D341Med (cell line): ENCODE measurements at regions not wholly inside any gene's neighbourhood (a gene's known extent, or its start where the extent isn't known, plus 50 kb on each side); places are given as distances from the start of the nearest gene placed in this dataset.
"Not testable (repeated sequence)": the region's sequence is repeated elsewhere in the genome, so short reads cannot be mapped to it uniquely, and the experiment has no call there.

ENCODE experiments used
- DNase-seq: peaks from one replicate; pipeline ENCODE4 v3.0.0; 2012; ENCODE audit warnings: low spot score

DNA sequence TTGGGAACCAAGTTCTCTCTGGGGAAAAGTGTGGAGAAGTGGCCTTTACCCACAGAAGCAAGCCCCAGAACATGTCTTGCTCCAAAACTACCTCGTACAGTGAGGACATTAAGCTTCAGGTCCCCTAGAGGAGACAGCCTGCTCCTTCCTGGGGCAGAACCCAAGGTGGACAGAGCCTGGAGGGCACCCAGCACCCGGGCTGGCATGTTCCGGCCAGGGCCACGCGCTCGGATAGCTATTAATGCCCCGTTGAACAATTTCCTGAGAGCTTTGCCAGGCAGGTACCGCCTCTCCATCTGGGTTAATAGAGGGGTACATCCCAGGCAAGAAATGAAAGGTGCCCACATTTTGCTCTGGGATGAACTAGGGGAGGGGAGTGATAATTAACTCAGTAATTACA, 169.0 kb upstream of the GRK3 start:
- peak; percentile 25 for DNase-seq

DNA sequence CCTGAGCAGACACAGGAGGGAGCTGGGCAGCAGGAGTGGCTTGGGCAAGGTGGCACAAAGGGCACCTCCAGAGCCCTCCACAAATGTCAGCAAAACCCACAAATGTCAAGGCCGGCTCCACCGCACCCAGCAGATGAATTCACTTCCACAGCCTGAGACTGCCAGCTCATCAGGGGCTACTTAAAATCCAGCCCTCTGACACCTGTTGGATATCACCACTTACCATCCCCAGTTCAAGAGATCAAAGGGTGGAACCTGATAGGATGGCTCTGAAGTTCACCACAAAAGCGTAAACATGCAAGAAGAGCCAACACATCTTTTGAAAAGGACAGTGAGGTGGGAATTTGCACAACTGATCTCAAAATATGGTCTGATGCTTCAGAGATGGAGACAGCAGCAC, 168.6 kb upstream of the GRK3 start:
- peak; percentile 9 for DNase-seq

DNA sequence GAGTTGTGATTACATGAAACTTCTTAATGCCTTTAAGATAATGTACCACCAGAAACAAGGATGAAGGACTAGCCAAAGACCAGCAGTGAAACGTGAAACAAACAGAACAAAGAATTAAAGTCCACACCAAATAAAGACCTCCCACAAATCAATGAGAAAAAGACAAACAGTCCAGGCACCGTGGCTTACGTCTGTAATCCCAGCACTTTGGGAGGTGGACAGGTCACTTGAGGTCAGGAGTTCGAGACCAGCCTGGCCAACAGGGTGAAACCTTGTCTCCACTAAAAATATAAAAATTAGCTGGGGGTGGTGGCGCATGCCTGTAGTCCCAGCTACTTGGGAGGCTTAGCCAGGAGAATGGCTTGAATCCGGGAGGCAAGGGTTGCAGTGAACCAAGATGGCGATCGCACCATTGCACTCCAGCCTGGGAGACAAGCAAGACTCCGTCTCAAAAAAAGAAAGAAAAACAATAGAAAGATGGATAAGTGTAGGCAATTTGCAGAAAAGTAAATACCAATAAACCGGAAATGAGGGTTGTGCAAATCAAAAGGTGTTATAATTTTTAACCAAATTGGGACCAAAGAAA, 167.8 kb upstream of the GRK3 start:
- no peak for DNase-seq

DNA sequence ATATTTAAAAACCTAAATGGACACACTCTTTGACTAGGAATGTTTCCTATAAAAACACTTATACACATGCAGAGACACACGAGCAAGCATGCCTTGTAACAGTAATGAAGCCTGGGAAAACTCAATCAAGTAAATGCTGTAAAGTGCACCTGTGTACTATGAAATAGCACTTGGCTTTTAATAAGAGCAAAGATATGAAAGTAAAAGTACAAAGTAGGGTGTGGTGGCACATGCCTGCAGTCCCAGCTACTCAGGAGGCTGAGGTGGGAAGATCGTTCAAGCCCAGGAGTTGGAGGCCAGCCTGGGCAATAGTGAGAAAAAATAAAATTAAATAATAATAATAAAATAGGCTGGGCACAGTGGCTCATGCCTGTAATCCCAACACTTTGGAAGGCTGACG, 166.9 kb upstream of the GRK3 start:
- DNase-seq, result no peak

GRCh38 chr22:25398591-25399062, 165.8 kb upstream of the GRK3 start:
- not testable (repeated sequence) for DNase-seq

DNA sequence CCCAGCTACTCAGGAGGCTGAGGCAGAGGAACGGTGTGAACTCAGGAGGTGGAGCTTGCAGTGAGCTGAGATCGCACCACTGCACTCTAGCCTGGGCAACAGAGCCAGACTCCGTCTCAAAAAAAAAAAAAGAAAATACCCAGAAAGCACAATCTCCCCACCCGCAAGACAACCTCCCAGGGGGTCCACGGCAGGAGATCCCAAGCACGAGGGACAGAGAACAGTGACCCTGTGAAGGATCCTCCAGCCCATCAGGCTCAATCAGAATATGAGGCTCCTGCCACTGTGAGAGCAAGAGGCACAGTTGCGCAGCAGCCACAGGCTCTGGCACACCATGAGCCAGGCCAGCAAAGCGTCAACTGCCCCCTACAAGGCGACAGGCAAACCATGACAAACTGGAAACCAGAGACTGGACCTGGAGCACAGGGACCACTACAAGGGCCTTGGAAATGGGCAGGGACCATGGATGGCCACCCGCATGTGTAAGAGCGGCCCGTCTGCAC, 164.8 kb upstream of the GRK3 start:
- DNase-seq, result peak; percentile 24

- no peak for DNase-seq
These were observed 162.3 kb upstream of the GRK3 start for GRCh38 chr22:25402160-25402500.

GRCh38 chr22:25402501-25403283, 161.8 kb upstream of the GRK3 start:
- no peak for DNase-seq

- DNase-seq, result peak; percentile 33
These were observed 161.1 kb upstream of the GRK3 start for GRCh38 chr22:25403284-25403810.

- DNase-seq, result peak; percentile 58
These were observed 160.5 kb upstream of the GRK3 start for GRCh38 chr22:25403811-25404471.

- peak; percentile 66 for DNase-seq
These were observed 159.9 kb upstream of the GRK3 start for GRCh38 chr22:25404556-25404927.

- DNase-seq, result peak; percentile 93
These were observed 159.3 kb upstream of the GRK3 start for GRCh38 chr22:25404928-25405816.

DNA sequence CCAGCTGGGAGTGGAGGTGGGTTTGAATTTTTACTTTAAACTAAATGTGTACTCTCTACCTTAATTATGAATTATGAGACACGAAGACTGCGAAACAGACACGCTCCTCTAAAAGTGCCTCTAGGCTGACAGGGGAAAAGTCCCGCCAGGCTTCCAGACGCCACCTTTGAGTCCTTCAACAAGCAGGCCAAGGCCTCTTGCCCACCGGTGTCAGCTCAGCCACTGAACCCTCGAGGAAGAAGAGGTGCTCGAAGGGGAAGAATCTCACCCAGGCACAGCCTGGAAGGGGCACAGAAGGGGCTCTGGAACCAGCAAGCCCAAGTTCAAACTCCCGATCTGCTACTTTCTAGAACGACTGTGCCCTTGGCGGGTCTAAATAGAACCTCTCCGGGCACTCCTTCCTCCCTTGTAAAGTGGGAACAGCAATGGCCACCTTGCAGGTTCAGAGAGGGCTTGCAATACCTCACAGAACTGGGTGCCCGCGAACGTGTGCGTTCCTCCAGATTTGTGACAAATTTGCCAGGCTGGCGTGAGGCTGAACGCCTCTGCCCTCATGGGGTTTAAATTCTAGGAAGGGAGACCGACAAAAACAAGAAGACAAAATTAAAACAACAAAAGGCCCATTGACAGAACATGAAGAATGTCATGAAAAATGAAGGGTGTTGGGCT, 158.5 kb upstream of the GRK3 start:
- no peak for DNase-seq

- DNase-seq, result no peak
These were observed 157.8 kb upstream of the GRK3 start for GRCh38 chr22:25406510-25407210.

GRCh38 chr22:25407226-25407858, 157.1 kb upstream of the GRK3 start:
- DNase-seq, result no peak

GRCh38 chr22:25407859-25408229, 156.6 kb upstream of the GRK3 start:
- no peak for DNase-seq

GRCh38 chr22:25409240-25409639, 155.2 kb upstream of the GRK3 start:
- DNase-seq, result no peak

DNA sequence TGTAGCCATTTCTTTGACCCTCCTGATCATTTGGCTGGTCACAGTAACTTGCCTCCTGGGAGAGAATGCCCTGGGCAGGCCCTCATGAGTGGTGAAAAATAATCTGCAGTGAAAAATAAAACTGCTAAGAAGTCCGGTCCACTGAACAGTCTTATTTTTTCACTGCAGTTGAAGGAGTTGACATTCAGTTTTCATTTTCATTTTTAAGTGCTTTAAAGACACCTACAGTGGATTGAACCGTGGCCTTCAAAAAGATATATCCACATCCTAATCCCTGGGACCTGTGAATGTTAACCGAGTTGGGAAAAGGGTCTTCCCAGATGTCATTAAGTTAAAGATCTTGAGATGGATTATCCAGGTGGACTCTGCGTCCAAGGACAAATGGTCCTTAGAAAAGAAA, 153.6 kb upstream of the GRK3 start:
- DNase-seq, result no peak

- no peak for DNase-seq
These were observed 150.9 kb upstream of the GRK3 start for GRCh38 chr22:25413620-25414019.

DNA sequence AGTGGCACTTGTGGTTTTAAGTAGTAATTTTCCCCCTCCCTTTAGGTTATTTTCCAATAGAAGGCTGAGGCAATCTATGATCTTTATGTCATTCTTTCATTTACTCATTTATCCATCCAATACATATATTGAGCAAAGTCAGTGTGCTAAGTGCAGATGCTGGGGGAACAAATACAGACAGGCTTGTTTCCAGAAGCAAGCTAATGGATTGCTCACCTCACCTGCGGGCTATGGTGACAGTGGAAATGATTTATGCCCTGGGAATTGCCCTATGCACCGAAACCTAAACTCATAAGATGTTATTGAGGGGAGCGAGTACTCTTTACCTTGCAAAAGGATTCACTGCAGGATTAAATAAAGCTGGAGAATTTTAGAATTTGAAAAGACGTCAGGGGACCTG, 148.7 kb upstream of the GRK3 start:
- DNase-seq, result not testable (repeated sequence)
